WTC11 (cell line): ENCODE measurements at regions not wholly inside any gene's neighbourhood (a gene's known extent, or its start where the extent isn't known, plus 50 kb on each side); places are given as distances from the start of the nearest gene placed in this dataset.

Experiments
- ATAC-seq: fragments of 200-7000 bp; cut with Tn5 transposase; 2 replicates; pipeline ENCODE4 v1.10.0; 2021; ENCODE audit warnings: mild to moderate bottlenecking, moderate library complexity
- CTCF ChIA-PET: fragments of 300-600 bp; sonication (Branson Sonifier 250); formaldehyde crosslinking; loops from one replicate; lab custom pipeline; 2021; ENCODE audit warnings: antibody characterized with exemption; lab: Charles Lee
- POLR2A ChIA-PET: fragments of 350-600 bp; sonication (Branson Sonifier 250); formaldehyde crosslinking; loops from one replicate; lab custom pipeline; 2021; ENCODE audit warnings: antibody characterized with exemption; lab: Charles Lee
- DNase-seq: peaks from one replicate; pipeline ENCODE4 v3.0.0; 2021; ENCODE audit warnings: low spot score
- H3K27ac Mint-ChIP-seq: 2 replicates; pipeline ENCODE4 v1.8.0; 2021; ENCODE audit warnings: mixed read lengths
- H3K27me3 Mint-ChIP-seq: 2 replicates; pipeline ENCODE4 v1.8.0; 2021; ENCODE audit warnings: low read depth, mild to moderate bottlenecking, moderate library complexity, mixed read lengths
- H3K36me3 Mint-ChIP-seq: 2 replicates; pipeline ENCODE4 v1.8.0; 2021; ENCODE audit warnings: mixed read lengths
- H3K4me1 Mint-ChIP-seq: 2 replicates; pipeline ENCODE4 v1.8.0; 2022; ENCODE audit warnings: mixed read lengths
- H3K4me3 Mint-ChIP-seq: 2 replicates; pipeline ENCODE4 v1.8.0; 2021; ENCODE audit warnings: mild to moderate bottlenecking, moderate library complexity, mixed read lengths
- H3K9me3 Mint-ChIP-seq: 2 replicates; pipeline ENCODE4 v1.8.0; 2021; ENCODE audit warnings: mixed read lengths
- CDX4 ChIP-seq: fragments of 250-450 bp; sonication (Bioruptor Pico); IDR thresholded peaks from 2 replicates; pipeline ENCODE4 v1.9.0; 2021; ENCODE audit warnings: moderate library complexity, mild to moderate bottlenecking, inconsistent platforms, borderline replicate concordance
- CREB1 ChIP-seq: sonication (generic); formaldehyde crosslinking; IDR thresholded peaks from 2 replicates; pipeline ENCODE4 v1.8.0; 2023; ENCODE audit warnings: mild to moderate bottlenecking, missing genetic modification reagents
- ELF4 ChIP-seq: sonication (generic); formaldehyde crosslinking; IDR thresholded peaks from 2 replicates; pipeline ENCODE4 v1.8.1; 2022; ENCODE audit warnings: low read depth, mild to moderate bottlenecking, moderate library complexity, missing genetic modification reagents
- FOXK1 ChIP-seq: sonication (generic); formaldehyde crosslinking; IDR thresholded peaks from 2 replicates; pipeline ENCODE4 v1.8.0; 2022; ENCODE audit warnings: mild to moderate bottlenecking, moderate library complexity, missing genetic modification reagents
- IRF2 ChIP-seq: sonication (generic); formaldehyde crosslinking; IDR thresholded peaks from 2 replicates; pipeline ENCODE4 v1.8.0; 2022; ENCODE audit warnings: low read depth, missing genetic modification reagents, borderline replicate concordance
- JUN ChIP-seq: sonication (generic); formaldehyde crosslinking; IDR thresholded peaks from 2 replicates; pipeline ENCODE4 v1.8.0; 2023; ENCODE audit warnings: mild to moderate bottlenecking, missing genetic modification reagents
- MXD4 ChIP-seq: fragments of 250-450 bp; sonication (Bioruptor Pico); IDR thresholded peaks from 2 replicates; pipeline ENCODE4 v1.8.0; 2021; ENCODE audit warnings: mild to moderate bottlenecking, moderate library complexity, borderline replicate concordance
- NR2C2 ChIP-seq: sonication (generic); formaldehyde crosslinking; IDR thresholded peaks from 2 replicates; pipeline ENCODE4 v1.8.0; 2022; ENCODE audit warnings: mild to moderate bottlenecking, missing genetic modification reagents
- PRDM15 ChIP-seq: sonication (generic); formaldehyde crosslinking; IDR thresholded peaks from 2 replicates; pipeline ENCODE4 v1.8.0; 2022; ENCODE audit warnings: missing genetic modification reagents
- RORB ChIP-seq: fragments of 250-450 bp; sonication (Bioruptor Pico); IDR thresholded peaks from 2 replicates; pipeline ENCODE4 v1.9.0; 2021; ENCODE audit warnings: mild to moderate bottlenecking
- SOX15 ChIP-seq: fragments of 250-450 bp; sonication (Bioruptor Pico); IDR thresholded peaks from 2 replicates; pipeline ENCODE4 v1.9.0; 2021; ENCODE audit warnings: mild to moderate bottlenecking
- SP1 ChIP-seq: sonication (generic); formaldehyde crosslinking; conservative IDR thresholded peaks from 2 replicates; pipeline ENCODE4 v1.8.1; 2022; ENCODE audit warnings: missing genetic modification reagents
- STAT6 ChIP-seq: sonication (generic); formaldehyde crosslinking; conservative IDR thresholded peaks from 2 replicates; pipeline ENCODE4 v1.8.1; 2023; ENCODE audit warnings: mild to moderate bottlenecking, low read depth, missing genetic modification reagents, moderate library complexity
- TCF7 ChIP-seq: sonication (generic); formaldehyde crosslinking; IDR thresholded peaks from 2 replicates; pipeline ENCODE4 v1.8.0; 2022; ENCODE audit warnings: mild to moderate bottlenecking, low read depth, missing genetic modification reagents, moderate library complexity
- ZNF423 ChIP-seq: fragments of 250-450 bp; sonication (Bioruptor Pico); IDR thresholded peaks from 2 replicates; pipeline ENCODE4 v2.1.2; 2022; ENCODE audit warnings: mild to moderate bottlenecking, moderate library complexity
- ZNF512 ChIP-seq: sonication (generic); formaldehyde crosslinking; IDR thresholded peaks from 2 replicates; pipeline ENCODE4 v1.8.1; 2022; ENCODE audit warnings: missing genetic modification reagents, borderline replicate concordance
- ZNF532 ChIP-seq: fragments of 250-450 bp; sonication (Bioruptor Pico); IDR thresholded peaks from 2 replicates; pipeline ENCODE4 v1.9.0; 2021; ENCODE audit warnings: mild to moderate bottlenecking, borderline replicate concordance
- ZSCAN18 ChIP-seq: fragments of 250-450 bp; sonication (Bioruptor Pico); IDR thresholded peaks from 2 replicates; pipeline ENCODE4 v2.1.2; 2022; ENCODE audit warnings: mild to moderate bottlenecking, moderate library complexity

GRCh38 chr7:11252011-11252607 is 278.4 kb downstream of the PHF14 start:
- ATAC-seq (no peak), DNase-seq (no peak)
- H3K36me3 Mint-ChIP-seq: no peaks in the 10 kb centered on the region
- POLR2A ChIA-PET: no interaction called here
- H3K4me3 Mint-ChIP-seq: no peak overlapping the region
- H3K4me1 Mint-ChIP-seq: no peaks in the 10 kb centered on the region; the same call in 1 of the 2 replicates
- TF ChIP-seq ZSCAN18 (CRISPR knock-in tag): no peak
- no peak for TF ChIP-seq NR2C2 (CRISPR knock-in tag)
- TF ChIP-seq, all 79 proteins: peak for 0
- H3K27ac Mint-ChIP-seq: no peak overlapping the region
- no peaks in the 10 kb centered on the region for H3K9me3 Mint-ChIP-seq
- CTCF ChIA-PET: interaction anchor here (0.6 kb wide), 1 partner anchor 251 kb away, joined by 3 read pairs; no protein-coding TSS in a partner anchor
- no peaks in the 10 kb centered on the region for H3K27me3 Mint-ChIP-seq

- ATAC-seq (no peak), DNase-seq (no peak)
- POLR2A ChIA-PET: no interaction called here
- H3K4me3 Mint-ChIP-seq: no peak overlapping the region
- no peaks in the 10 kb centered on the region for H3K9me3 Mint-ChIP-seq
- no peaks in the 10 kb centered on the region for H3K27me3 Mint-ChIP-seq
- H3K27ac Mint-ChIP-seq: no peak overlapping the region
- TF ChIP-seq STAT6 (CRISPR knock-in tag): no peak
- no peak for TF ChIP-seq IRF2 (CRISPR knock-in tag)
- no peak for TF ChIP-seq JUN (CRISPR knock-in tag)
- TF ChIP-seq ELF4 (CRISPR knock-in tag): no peak
- no peak for TF ChIP-seq ZNF532 (CRISPR knock-in tag)
- no peak for TF ChIP-seq RORB (CRISPR knock-in tag)
- no peak for TF ChIP-seq ZNF512 (CRISPR knock-in tag)
- no peak for TF ChIP-seq SP1
- TF ChIP-seq CREB1 (CRISPR knock-in tag): no peak
- TF ChIP-seq SOX15 (CRISPR knock-in tag): no peak
- no peak for TF ChIP-seq ZNF423 (CRISPR knock-in tag)
- TF ChIP-seq PRDM15 (CRISPR knock-in tag): no peak
- no peak for TF ChIP-seq TCF7 (CRISPR knock-in tag)
- TF ChIP-seq FOXK1: no peak
- TF ChIP-seq MXD4 (CRISPR knock-in tag): no peak
- TF ChIP-seq CDX4 (CRISPR knock-in tag): no peak
- CTCF ChIA-PET: interaction anchor here (0.6 kb wide), 1 partner anchor 252 kb away, joined by 3 read pairs; no protein-coding TSS in a partner anchor
- no peaks in the 10 kb centered on the region; the same call in 1 of the 2 replicates for H3K4me1 Mint-ChIP-seq
- no peaks in the 10 kb centered on the region for H3K36me3 Mint-ChIP-seq
Observed at GRCh38 chr7:11252705-11253272, 279.1 kb downstream of the PHF14 start.
